ENCODE measurements at regions not wholly inside any gene's neighbourhood (a gene's known extent, or its start where the extent isn't known, plus 50 kb on each side); places are given as distances from the start of the nearest gene placed in this dataset.

DNA sequence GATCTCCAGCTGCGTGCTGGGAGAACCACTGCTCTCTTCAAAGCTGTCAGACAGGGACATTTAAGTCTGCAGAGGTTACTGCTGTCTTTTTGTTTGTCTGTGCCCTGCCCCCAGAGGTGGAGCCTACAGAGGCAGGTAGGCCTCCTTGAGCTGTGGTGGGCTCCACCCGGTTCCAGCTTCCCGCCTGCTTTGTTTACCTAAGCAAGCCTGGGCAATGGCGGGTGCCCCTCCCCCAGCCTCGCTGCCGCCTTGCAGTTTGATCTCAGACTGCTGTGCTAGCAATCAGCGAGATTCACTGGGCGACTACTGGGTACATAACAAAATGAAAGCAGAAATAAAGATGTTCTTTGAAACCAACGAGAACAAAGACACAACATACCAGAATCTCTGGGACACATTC lies 194.3 kb downstream of the OSR1 start (continued):
- TF ChIP-seq SALL1 (CRISPR knock-in tag; IDR thresholded peaks at IDR 0.05) = peak; percentile 25; the same call in 1 of the 2 replicates

GRCh38 chr2:19158896-19159295 lies 199.5 kb downstream of the OSR1 start:
- in situ Hi-C loops (cut with HindIII; ENCODE audit: extremely low pct_ligation_motif_present, low pct_unique_long_range_greater_than_20kb) = no loop called here
- H3K27me3 ChIP-seq (ENCODE audit: control insufficient read depth in 1 of 2, insufficient read depth in 2 of 2, low read length in 2 of 2) = no peaks in the 10 kb centered on the region
- no peaks in the 10 kb centered on the region for H3K4me1 ChIP-seq (ENCODE audit: insufficient read depth, low read length)
- BruUV-seq (replicated peaks) = no TSS peak
- H4K20me1 ChIP-seq (ENCODE audit: insufficient read depth, low read length) = no peaks in the 10 kb centered on the region
- ATAC-seq (no peak), FAIRE-seq (no peak), DNase-seq (ENCODE audit: low spot score) (peak; percentile 9)
- CTCF ChIA-PET (ENCODE audit: low intra/inter-chr PET ratio, low total read pairs) = no interaction called here
- no peak overlapping the region for H2AFZ ChIP-seq (ENCODE audit: low read length)
- no peaks in the 10 kb centered on the region for H3K9me3 ChIP-seq (ENCODE audit: low read length)
- H3K4me3 ChIP-seq (replicated peaks in 1 of 3; ENCODE audit: insufficient read depth in 1 of 3, low read depth in 2 of 3, low read length in 3 of 3) = no peak overlapping the region
- POLR2A ChIA-PET = no interaction called here
- intact Hi-C loops (cut with micrococcal nuclease; ENCODE audit: unreplicated experiment) = no loop called here
- WGBS (ENCODE audit: low lambda C conversion rate) = 6% methylated on average over 4 of the region's 4 CpGs
- H3K9ac ChIP-seq (ENCODE audit: insufficient read depth, low read depth, low read length) = no peak overlapping the region
- H3K4me2 ChIP-seq (ENCODE audit: low read depth, low read length) = no peak overlapping the region
- no peaks in the 10 kb centered on the region for H3K36me3 ChIP-seq (replicated peaks in 1 of 2; ENCODE audit: control insufficient read depth in 1 of 2, insufficient read depth in 2 of 2, low read length in 2 of 2)
- no peak overlapping the region for H3K27ac ChIP-seq (ENCODE audit: extremely low read length, insufficient read depth, low read length)
- no peaks in the 10 kb centered on the region for H3K79me2 ChIP-seq (ENCODE audit: insufficient read depth, low read length)
- no peak for TF ChIP-seq IKZF5 (CRISPR knock-in tag; IDR thresholded peaks at IDR 0.05)
- TF ChIP-seq, protein P1, sequence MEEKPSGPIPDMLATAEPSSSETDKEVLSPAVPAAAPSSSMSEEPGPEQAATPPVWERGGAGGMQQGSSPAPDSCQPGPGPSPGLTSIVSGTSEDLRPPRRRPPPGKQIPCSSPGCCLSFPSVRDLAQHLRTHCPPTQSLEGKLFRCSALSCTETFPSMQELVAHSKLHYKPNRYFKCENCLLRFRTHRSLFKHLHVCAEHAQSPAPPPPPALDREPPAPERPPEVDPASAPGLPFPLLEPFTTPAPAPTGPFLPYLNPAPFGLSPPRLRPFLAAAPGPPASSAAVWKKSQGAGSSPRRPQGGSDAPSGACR (CRISPR knock-in tag; IDR thresholded peaks at IDR 0.05) = no peak
- TF ChIP-seq ZNF501 (CRISPR knock-in tag; IDR thresholded peaks at IDR 0.05) = no peak
- no peak for TF ChIP-seq THAP9 (CRISPR knock-in tag; IDR thresholded peaks at IDR 0.05; ENCODE audit: borderline replicate concordance)
- no peak for TF ChIP-seq NCOA2 (CRISPR knock-in tag; IDR thresholded peaks at IDR 0.05)
- TF ChIP-seq ZNF883 (CRISPR knock-in tag; IDR thresholded peaks at IDR 0.05; ENCODE audit: not compliant biosample characterization) = no peak
- TF ChIP-seq CAMTA2 (CRISPR knock-in tag; IDR thresholded peaks at IDR 0.05; ENCODE audit: borderline replicate concordance) = no peak
- TF ChIP-seq ZNF251 (CRISPR knock-in tag; IDR thresholded peaks at IDR 0.05) = no peak
- TF ChIP-seq, protein P2, sequence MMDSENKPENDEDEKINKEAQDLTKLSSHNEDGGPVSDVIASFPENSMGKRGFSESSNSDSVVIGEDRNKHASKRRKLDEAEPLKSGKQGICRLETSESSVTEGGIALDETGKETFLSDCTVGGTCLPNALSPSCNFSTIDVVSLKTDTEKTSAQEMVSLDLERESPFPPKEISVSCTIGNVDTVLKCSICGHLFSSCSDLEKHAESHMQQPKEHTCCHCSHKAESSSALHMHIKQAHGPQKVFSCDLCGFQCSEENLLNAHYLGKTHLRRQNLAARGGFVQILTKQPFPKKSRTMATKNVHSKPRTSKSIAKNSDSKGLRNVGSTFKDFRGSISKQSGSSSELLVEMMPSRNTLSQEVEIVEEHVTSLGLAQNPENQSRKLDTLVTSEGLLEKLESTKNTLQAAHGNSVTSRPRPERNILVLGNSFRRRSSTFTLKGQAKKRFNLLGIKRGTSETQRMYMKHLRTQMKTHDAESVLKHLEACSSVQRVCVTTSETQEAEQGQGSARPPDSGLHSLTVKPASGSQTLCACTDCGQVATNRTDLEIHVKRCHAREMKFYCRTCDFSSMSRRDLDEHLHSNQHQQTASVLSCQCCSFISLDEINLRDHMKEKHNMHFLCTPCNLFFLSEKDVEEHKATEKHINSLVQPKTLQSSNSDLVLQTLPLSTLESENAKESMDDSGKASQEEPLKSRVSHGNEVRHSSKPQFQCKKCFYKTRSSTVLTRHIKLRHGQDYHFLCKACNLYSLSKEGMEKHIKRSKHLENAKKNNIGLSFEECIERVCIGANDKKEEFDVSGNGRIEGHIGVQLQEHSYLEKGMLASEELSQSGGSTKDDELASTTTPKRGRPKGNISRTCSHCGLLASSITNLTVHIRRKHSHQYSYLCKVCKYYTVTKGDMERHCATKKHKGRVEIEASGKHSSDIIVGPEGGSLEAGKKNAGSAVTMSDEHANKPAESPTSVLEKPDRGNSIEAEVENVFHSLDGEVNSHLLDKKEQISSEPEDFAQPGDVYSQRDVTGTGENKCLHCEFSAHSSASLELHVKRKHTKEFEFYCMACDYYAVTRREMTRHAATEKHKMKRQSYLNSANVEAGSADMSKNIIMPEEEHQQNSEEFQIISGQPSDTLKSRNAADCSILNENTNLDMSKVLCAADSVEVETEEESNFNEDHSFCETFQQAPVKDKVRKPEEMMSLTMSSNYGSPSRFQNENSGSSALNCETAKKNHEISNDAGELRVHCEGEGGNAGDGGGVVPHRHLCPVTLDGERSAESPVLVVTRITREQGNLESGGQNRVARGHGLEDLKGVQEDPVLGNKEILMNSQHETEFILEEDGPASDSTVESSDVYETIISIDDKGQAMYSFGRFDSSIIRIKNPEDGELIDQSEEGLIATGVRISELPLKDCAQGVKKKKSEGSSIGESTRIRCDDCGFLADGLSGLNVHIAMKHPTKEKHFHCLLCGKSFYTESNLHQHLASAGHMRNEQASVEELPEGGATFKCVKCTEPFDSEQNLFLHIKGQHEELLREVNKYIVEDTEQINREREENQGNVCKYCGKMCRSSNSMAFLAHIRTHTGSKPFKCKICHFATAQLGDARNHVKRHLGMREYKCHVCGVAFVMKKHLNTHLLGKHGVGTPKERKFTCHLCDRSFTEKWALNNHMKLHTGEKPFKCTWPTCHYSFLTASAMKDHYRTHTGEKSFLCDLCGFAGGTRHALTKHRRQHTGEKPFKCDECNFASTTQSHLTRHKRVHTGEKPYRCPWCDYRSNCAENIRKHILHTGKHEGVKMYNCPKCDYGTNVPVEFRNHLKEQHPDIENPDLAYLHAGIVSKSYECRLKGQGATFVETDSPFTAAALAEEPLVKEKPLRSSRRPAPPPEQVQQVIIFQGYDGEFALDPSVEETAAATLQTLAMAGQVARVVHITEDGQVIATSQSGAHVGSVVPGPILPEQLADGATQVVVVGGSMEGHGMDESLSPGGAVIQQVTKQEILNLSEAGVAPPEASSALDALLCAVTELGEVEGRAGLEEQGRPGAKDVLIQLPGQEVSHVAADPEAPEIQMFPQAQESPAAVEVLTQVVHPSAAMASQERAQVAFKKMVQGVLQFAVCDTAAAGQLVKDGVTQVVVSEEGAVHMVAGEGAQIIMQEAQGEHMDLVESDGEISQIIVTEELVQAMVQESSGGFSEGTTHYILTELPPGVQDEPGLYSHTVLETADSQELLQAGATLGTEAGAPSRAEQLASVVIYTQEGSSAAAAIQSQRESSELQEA (CRISPR knock-in tag; IDR thresholded peaks at IDR 0.05; ENCODE audit: not compliant biosample characterization) = no peak
